Activated B cell treated with CpG ODN at 0.5 μM for 24 hours (primary cell): ENCODE measurements at regions not wholly inside any gene's neighbourhood (a gene's known extent, or its start where the extent isn't known, plus 50 kb on each side); places are given as distances from the start of the nearest gene placed in this dataset.
"Not testable (repeated sequence)": the region's sequence is repeated elsewhere in the genome, so short reads cannot be mapped to it uniquely, and the experiment has no call there.

Source experiments
- ATAC-seq: fragments of 200-7000 bp; cut with Tn5 transposase; one replicate; pipeline ENCODE4 v1.10.0; 2021; ENCODE audit warnings: low read depth, mild to moderate bottlenecking, moderate library complexity
- CTCF ChIA-PET: fragments of 350-600 bp; sonication (Branson Sonifier 250); formaldehyde crosslinking; loops from one replicate; lab custom pipeline; 2021; ENCODE audit warnings: antibody characterized with exemption; lab: Charles Lee
- POLR2A ChIA-PET: fragments of 350-600 bp; sonication (Branson Sonifier 250); formaldehyde crosslinking; loops from one replicate; lab custom pipeline; 2021; ENCODE audit warnings: antibody characterized with exemption; lab: Charles Lee
- DNase-seq: peaks from one replicate; pipeline ENCODE4 v3.0.0; 2022
- H3K27ac Mint-ChIP-seq: one replicate; pipeline ENCODE4 v1.8.0; 2020; ENCODE audit warnings: mixed read lengths
- H3K27me3 Mint-ChIP-seq: one replicate; pipeline ENCODE4 v1.8.0; 2021; ENCODE audit warnings: mixed read lengths
- H3K36me3 Mint-ChIP-seq: one replicate; pipeline ENCODE4 v1.8.0; 2021; ENCODE audit warnings: low read depth, mixed read lengths
- H3K4me1 Mint-ChIP-seq: one replicate; pipeline ENCODE4 v1.8.0; 2021; ENCODE audit warnings: mixed read lengths
- H3K4me3 Mint-ChIP-seq: one replicate; pipeline ENCODE4 v1.8.0; 2020; ENCODE audit warnings: mild to moderate bottlenecking, mixed read lengths
- H3K9me3 Mint-ChIP-seq: one replicate; pipeline ENCODE4 v1.8.0; 2020; ENCODE audit warnings: mixed read lengths
- intact Hi-C: fragments of 100-400 bp; cut with micrococcal nuclease; formaldehyde crosslinking; loops from one replicate; pipeline ENCODE4 v1.15.1; 2024
- TF ChIP-seq, protein P1 (sequence below): fragments of 200-600 bp; IDR thresholded peaks from one replicate; pipeline ENCODE4 v1.8.0; 2022; ENCODE audit warnings: antibody characterized with exemption, mild to moderate bottlenecking

DNA sequence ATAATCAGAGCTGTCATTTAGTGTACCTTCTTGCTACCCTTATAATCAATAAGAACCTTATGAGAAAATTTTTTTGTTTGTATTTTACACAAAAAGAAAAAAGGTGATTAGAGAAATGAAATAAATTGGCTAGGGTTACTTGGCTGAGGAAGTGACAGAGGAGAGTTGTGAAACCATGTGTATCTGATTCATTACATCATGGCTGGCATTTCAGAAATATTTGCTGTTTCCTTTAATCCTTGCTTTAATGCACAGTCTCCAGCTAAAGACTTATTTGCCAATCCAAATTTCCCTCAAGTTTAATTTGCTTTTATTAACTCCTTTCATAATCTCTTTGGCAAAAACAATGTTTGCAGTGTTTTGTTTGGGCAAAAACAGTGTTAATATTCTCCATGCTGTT, 543.1 kb downstream of the KIF4B start:
- H3K4me1 Mint-ChIP-seq = no peaks in the 10 kb centered on the region
- no peaks in the 10 kb centered on the region for H3K9me3 Mint-ChIP-seq
- POLR2A ChIA-PET = no interaction called here
- ATAC-seq (no peak), DNase-seq (no peak)
- TF ChIP-seq, protein P1, sequence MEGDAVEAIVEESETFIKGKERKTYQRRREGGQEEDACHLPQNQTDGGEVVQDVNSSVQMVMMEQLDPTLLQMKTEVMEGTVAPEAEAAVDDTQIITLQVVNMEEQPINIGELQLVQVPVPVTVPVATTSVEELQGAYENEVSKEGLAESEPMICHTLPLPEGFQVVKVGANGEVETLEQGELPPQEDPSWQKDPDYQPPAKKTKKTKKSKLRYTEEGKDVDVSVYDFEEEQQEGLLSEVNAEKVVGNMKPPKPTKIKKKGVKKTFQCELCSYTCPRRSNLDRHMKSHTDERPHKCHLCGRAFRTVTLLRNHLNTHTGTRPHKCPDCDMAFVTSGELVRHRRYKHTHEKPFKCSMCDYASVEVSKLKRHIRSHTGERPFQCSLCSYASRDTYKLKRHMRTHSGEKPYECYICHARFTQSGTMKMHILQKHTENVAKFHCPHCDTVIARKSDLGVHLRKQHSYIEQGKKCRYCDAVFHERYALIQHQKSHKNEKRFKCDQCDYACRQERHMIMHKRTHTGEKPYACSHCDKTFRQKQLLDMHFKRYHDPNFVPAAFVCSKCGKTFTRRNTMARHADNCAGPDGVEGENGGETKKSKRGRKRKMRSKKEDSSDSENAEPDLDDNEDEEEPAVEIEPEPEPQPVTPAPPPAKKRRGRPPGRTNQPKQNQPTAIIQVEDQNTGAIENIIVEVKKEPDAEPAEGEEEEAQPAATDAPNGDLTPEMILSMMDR = no peak
- CTCF ChIA-PET = no interaction called here
- no peak overlapping the region for H3K27ac Mint-ChIP-seq
- no peaks in the 10 kb centered on the region for H3K27me3 Mint-ChIP-seq
- H3K36me3 Mint-ChIP-seq = no peaks in the 10 kb centered on the region
- H3K4me3 Mint-ChIP-seq = no peak overlapping the region
- intact Hi-C loops = no loop called here

DNA sequence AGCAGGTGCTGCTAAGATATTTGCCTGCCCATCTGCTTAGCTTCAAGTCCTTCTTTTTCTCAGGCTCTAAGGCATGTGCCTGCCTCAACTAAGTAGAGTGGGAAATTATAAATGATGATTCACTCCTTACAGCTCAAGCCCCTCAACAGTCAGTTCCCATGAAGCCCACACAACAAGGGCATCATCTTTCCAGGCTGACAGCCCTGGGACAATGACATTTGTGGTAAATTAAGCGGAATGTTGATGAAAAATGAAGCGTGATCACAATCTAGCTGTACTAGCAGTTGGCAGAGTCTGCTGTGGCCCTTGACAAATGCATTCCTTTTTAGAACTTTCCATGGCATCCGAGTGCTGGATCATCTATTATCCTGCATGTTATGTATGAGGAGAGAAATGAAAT, 548.6 kb downstream of the KIF4B start:
- no peak overlapping the region for H3K4me3 Mint-ChIP-seq
- intact Hi-C loops = no loop called here
- ATAC-seq (no peak), DNase-seq (no peak)
- CTCF ChIA-PET = no interaction called here
- no peaks in the 10 kb centered on the region for H3K27me3 Mint-ChIP-seq
- H3K9me3 Mint-ChIP-seq = no peaks in the 10 kb centered on the region
- POLR2A ChIA-PET = no interaction called here
- TF ChIP-seq, protein P1 = no peak
- no peak overlapping the region for H3K27ac Mint-ChIP-seq
- H3K36me3 Mint-ChIP-seq = no peaks in the 10 kb centered on the region
- H3K4me1 Mint-ChIP-seq = no peaks in the 10 kb centered on the region

DNA sequence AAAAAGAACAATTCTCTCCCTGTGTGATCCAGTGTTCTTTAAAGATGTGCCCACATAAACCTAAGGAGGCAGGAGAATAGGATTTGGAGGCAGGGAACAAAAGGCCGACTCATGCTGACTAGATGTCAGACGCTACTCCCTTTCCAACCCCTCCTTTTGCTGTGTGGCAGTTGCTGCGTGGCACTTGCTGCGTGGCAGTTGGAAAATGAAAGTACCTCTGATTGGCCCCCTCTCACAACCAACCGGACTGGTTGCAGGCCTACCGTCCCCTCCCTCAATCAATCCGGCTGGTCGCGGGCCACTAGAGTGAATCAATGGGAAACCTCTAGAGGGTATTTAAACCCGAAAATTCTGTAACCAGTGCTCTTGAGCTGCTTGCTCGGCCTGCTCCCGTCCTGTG, 551.0 kb downstream of the KIF4B start:
- TF ChIP-seq, protein P1 = no peak
- Mint-ChIP-seq H3K4me1 (no peaks in the 10 kb centered on the region), H3K27ac (no peak overlapping the region), H3K4me3 (no peak overlapping the region), H3K9me3 (peaks cover 7% of the 10 kb centered on the region), H3K36me3 (no peaks in the 10 kb centered on the region), H3K27me3 (no peaks in the 10 kb centered on the region)
- ChIA-PET CTCF (no interaction called here), POLR2A (no interaction called here)
- DNase-seq = no peak
- no peak for ATAC-seq
- intact Hi-C loops = no loop called here

DNA sequence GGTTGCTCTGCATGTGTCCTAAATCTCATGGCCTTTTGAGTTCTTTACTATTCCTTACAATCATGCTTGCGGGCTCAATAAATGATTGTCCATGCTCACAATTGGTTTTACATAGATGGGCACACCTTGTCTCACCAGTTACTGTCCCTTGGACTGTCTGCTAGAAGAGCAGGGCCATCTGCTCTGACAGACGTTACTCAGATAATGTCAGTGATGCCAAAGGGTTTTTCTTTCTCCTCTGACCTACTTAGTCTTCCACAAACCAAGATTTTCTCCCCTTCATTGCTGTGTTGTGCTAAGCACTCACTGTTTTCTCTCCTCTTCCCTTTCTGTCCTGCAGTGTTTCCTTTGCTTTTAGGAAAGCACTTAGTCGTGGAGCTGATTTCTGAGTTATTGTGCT, 562.3 kb downstream of the KIF4B start:
- Mint-ChIP-seq H3K27ac (no peak overlapping the region), H3K4me1 (no peaks in the 10 kb centered on the region), H3K27me3 (no peaks in the 10 kb centered on the region), H3K36me3 (no peaks in the 10 kb centered on the region), H3K4me3 (no peak overlapping the region), H3K9me3 (no peaks in the 10 kb centered on the region)
- intact Hi-C loops = no loop called here
- ChIA-PET POLR2A (no interaction called here), CTCF (no interaction called here)
- no peak for ATAC-seq
- TF ChIP-seq, protein P1 = no peak
- DNase-seq = no peak

DNA sequence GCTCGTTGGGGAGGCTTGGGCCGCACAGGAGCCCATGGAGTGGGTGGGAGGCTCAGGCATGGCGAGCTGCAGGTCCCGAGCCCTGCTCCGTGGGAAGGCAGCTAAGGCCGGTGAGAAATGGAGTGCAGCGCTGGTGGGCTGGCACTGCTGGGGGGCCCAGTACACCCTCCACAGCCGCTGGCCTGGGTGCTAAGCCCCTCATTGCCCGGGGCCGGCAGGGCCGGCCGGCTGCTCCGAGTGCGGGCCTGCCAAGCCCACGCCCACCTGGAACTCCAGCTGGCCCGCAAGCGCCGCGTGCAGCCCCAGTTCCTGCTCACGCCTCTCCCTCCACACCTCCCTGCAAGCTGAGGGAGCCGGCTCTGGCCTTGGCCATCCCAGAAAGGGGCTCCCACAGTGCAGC, 573.3 kb downstream of the KIF4B start:
- intact Hi-C loops, H3K36me3 Mint-ChIP-seq, H3K27ac Mint-ChIP-seq, H3K4me1 Mint-ChIP-seq, H3K27me3 Mint-ChIP-seq, H3K9me3 Mint-ChIP-seq, POLR2A ChIA-PET, CTCF ChIA-PET, ATAC-seq, H3K4me3 Mint-ChIP-seq, DNase-seq: not testable (repeated sequence)

DNA sequence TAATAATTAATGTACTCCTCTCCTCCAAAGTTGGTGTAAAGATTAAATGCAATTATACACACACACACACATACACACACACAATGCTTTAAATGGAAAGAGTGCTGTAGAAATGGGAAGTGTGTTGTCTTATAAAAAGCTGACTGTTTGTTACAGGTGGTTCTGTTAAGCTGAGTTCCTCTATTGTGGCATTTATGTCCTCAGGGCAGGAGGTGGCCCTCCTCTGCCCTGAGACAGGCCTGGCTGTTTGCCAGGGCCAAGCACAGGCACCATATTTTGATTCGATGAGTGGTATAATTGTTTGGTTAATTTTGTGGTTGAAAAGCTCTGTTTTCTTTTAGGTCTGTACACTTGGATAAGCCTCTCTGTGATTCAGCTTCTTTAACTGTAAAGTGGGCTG, 573.9 kb downstream of the KIF4B start:
- Mint-ChIP-seq H3K27ac (no peak overlapping the region), H3K9me3 (no peaks in the 10 kb centered on the region), H3K27me3 (no peaks in the 10 kb centered on the region), H3K4me1 (no peaks in the 10 kb centered on the region), H3K36me3 (no peaks in the 10 kb centered on the region), H3K4me3 (no peak overlapping the region)
- ATAC-seq (no peak), DNase-seq (no peak)
- ChIA-PET CTCF (no interaction called here), POLR2A (no interaction called here)
- intact Hi-C loops = no loop called here
- TF ChIP-seq, protein P1 = no peak
